GM12878 (cell line): ENCODE measurements at regions not wholly inside any gene's neighbourhood (a gene's known extent, or its start where the extent isn't known, plus 50 kb on each side); places are given as distances from the start of the nearest gene placed in this dataset.

Experiments used
- ATAC-seq: fragments of 200-7000 bp; cut with Tn5 transposase; 3 replicates; pipeline ENCODE4 v1.9.1; 2020; ENCODE audit warnings: mild to moderate bottlenecking, moderate library complexity
- BruUV-seq: library from RNA; stranded (reverse); fragments of 400-500 nt; replicated peaks from 2 replicates; lab custom pipeline; 2021; lab: Mats Ljungman, UMichigan
- CTCF ChIA-PET: fragments of 300-600 bp; sonication (Branson Sonifier 250); formaldehyde crosslinking; extraction: SDS; loops from one replicate; lab custom pipeline; 2021; ENCODE audit warnings: inconsistent platforms; lab: Yijun Ruan, JAX
- POLR2A ChIA-PET: fragments of 350-600 bp; formaldehyde crosslinking; extraction: SDS; loops from one replicate; lab custom pipeline; 2021; ENCODE audit warnings: inconsistent platforms; lab: Charles Lee
- RAD21 ChIA-PET: fragments of 300-600 bp; sonication (Branson Sonifier 250); formaldehyde crosslinking; loops from one replicate; lab custom pipeline; 2023; ENCODE audit warnings: antibody characterized with exemption; ENCODE audit not compliant: unreplicated experiment; lab: Charles Lee
- SMC1A ChIA-PET: fragments of 300-600 bp; sonication (Branson Sonifier 250); formaldehyde crosslinking; loops from one replicate; lab custom pipeline; 2023; ENCODE audit not compliant: unreplicated experiment, uncharacterized antibody; lab: Charles Lee
- DNase-seq: peaks from one replicate; pipeline ENCODE4 v3.0.0-alpha.2; 2011; ENCODE audit warnings: low read depth, low spot score
- FAIRE-seq: peaks from 3 replicates; lab custom pipeline; 2011; peaks lifted over from hg19 to GRCh38; lab: Jason Lieb, UNC
- H2AFZ ChIP-seq: 2 replicates; pipeline ENCODE4 v1.6.0; 2011; ENCODE audit warnings: low read depth, low read length, control low read depth; ENCODE audit not compliant: control insufficient read depth
- H3K27ac ChIP-seq: 2 replicates; pipeline ENCODE4 v1.5.1; 2011; ENCODE audit warnings: control low read depth; ENCODE audit not compliant: control insufficient read depth, insufficient read depth
- H3K27me3 ChIP-seq, 2 experiments: replicated peaks in 1 of 2; 2 replicates each; pipeline versions ENCODE4 v1.6.0 to v1.6.1; 2011; ENCODE audit warnings: low read length in 1 of 2; ENCODE audit not compliant: control insufficient read depth in 2 of 2, insufficient read depth in 2 of 2
- H3K36me3 ChIP-seq, 2 experiments: 2 replicates each; pipeline ENCODE4 v1.5.1; 2011; ENCODE audit warnings: low read length in 1 of 2; ENCODE audit not compliant: control insufficient read depth in 2 of 2, insufficient read depth in 2 of 2
- H3K4me1 ChIP-seq: 2 replicates; pipeline ENCODE4 v1.6.1; 2011; ENCODE audit warnings: mild to moderate bottlenecking, low read length, moderate library complexity, mixed read lengths; ENCODE audit not compliant: control insufficient read depth, insufficient read depth
- H3K4me2 ChIP-seq: 2 replicates; pipeline ENCODE4 v1.6.0; 2011; ENCODE audit warnings: control low read depth; ENCODE audit not compliant: control insufficient read depth, insufficient read depth
- H3K4me3 ChIP-seq: fragments of 200-600 bp; sonication (generic); 2 replicates; pipeline ENCODE4 v1.5.1; 2016
- H3K79me2 ChIP-seq: 2 replicates; pipeline ENCODE4 v1.6.0; 2011; ENCODE audit warnings: low read length; ENCODE audit not compliant: control insufficient read depth, insufficient read depth
- H3K9ac ChIP-seq: 2 replicates; pipeline ENCODE4 v1.8.0; 2011; ENCODE audit warnings: low read length, control low read depth, mixed read lengths; ENCODE audit not compliant: control insufficient read depth, insufficient read depth
- H3K9me3 ChIP-seq: replicated peaks from 3 replicates; pipeline ENCODE4 v1.5.1; 2011; ENCODE audit warnings: mild to moderate bottlenecking, low read length; ENCODE audit not compliant: control insufficient read depth, insufficient read depth
- H4K20me1 ChIP-seq: 2 replicates; pipeline ENCODE4 v1.6.0; 2011; ENCODE audit not compliant: control insufficient read depth, insufficient read depth
- FOXM1 ChIP-seq: IDR thresholded peaks from 2 replicates; pipeline ENCODE4 v1.6.1; 2012; ENCODE audit warnings: low read depth, mild to moderate bottlenecking, inconsistent platforms, low read length, moderate library complexity
- HCFC1 ChIP-seq: fragments of 150-350 bp; IDR thresholded peaks from 2 replicates; pipeline ENCODE4 v1.6.1; 2014; ENCODE audit warnings: low read length
- HDAC6 ChIP-seq: fragments of 200-600 bp; sonication (generic); IDR thresholded peaks from one replicate; pipeline ENCODE4 v1.8.0; 2017; ENCODE audit warnings: antibody characterized with exemption; ENCODE audit not compliant: unreplicated experiment
- HSF1 ChIP-seq: fragments of 150-350 bp; IDR thresholded peaks from 2 replicates; pipeline ENCODE4 v1.6.1; 2014; ENCODE audit warnings: mild to moderate bottlenecking, low read depth, low read length
- IKZF1 ChIP-seq: fragments of 450-650 bp; conservative IDR thresholded peaks from 2 replicates; pipeline ENCODE4 v1.6.1; 2017; ENCODE audit warnings: antibody characterized with exemption, mild to moderate bottlenecking
- JUND ChIP-seq: IDR thresholded peaks from 2 replicates; pipeline ENCODE4 v1.6.1; 2012; ENCODE audit warnings: low read depth, mild to moderate bottlenecking, low read length, improper control_type of control experiment, moderate library complexity
- PAX5 ChIP-seq: IDR thresholded peaks from 2 replicates; pipeline ENCODE4 v1.6.1; 2011; ENCODE audit warnings: low read depth, low read length, borderline replicate concordance
- ZNF24 ChIP-seq: fragments of 450-650 bp; IDR thresholded peaks from 2 replicates; pipeline ENCODE4 v1.6.1; 2017; ENCODE audit warnings: antibody characterized with exemption, mild to moderate bottlenecking
- ZNF687 ChIP-seq: fragments of 450-650 bp; IDR thresholded peaks from 2 replicates; pipeline ENCODE4 v1.6.1; 2017; ENCODE audit warnings: mild to moderate bottlenecking, moderate library complexity
- WGBS: methylation state at CpG from one replicate; pipeline ENCODE4 v1.1.6; 2016; ENCODE audit warnings: low lambda C conversion rate; ENCODE audit not compliant: insufficient replicate concordance, insufficient coverage; ENCODE audit errors: missing lambda C conversion rate; 5-methylcytosine and 5-hydroxymethylcytosine counted together
- in situ Hi-C: fragments of 300-500 bp; cut with MboI; formaldehyde crosslinking; loops from 9 replicates; pipeline ENCODE4 v1.14.3; 2018; ENCODE audit warnings: mixed read lengths
- intact Hi-C: fragments of 100-400 bp; cut with micrococcal nuclease; formaldehyde crosslinking; loops from one replicate; pipeline ENCODE4 v1.14.2; 2022; ENCODE audit not compliant: unreplicated experiment
- TF ChIP-seq, protein P1 (sequence below): fragments of 450-650 bp; IDR thresholded peaks from 2 replicates; pipeline ENCODE4 v1.6.1; 2017; ENCODE audit warnings: mild to moderate bottlenecking, moderate library complexity

DNA sequence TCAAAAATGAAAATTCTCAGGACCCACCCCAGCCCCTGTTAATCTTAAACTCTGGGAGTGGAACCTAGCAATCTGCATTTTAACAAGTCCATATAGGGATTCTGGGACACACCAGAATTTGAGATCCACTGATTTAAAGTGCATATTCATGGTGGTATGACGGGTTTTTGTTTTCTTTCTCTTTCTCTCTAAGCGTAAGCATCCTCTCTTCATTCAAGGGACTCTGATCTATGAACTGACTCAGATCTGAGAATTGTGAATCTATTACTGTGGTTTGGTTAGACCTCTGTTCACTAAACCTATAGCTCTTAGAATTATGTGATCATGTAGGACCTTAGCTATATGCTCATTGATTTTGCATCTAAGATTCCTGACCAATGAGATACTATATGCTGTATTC is 565.2 kb downstream of the CCDC171 start:
- no peaks in the 10 kb centered on the region; the same call in 2 of the 3 replicates for H3K9me3 ChIP-seq
- ChIA-PET SMC1A (no interaction called here), RAD21 (no interaction called here), CTCF (interaction anchor here (0.9 to 1.4 kb wide), 2 partner anchors 15 to 245 kb away, joined by 3 read pairs; no protein-coding TSS in a partner anchor)
- H3K4me3 ChIP-seq = no peak overlapping the region
- no peaks in the 10 kb centered on the region for H3K36me3 ChIP-seq
- WGBS = 29% methylated on average over 2 of the region's 2 CpGs
- no peak overlapping the region for H3K9ac ChIP-seq
- no peaks in the 10 kb centered on the region for H3K4me1 ChIP-seq
- no peaks in the 10 kb centered on the region for H3K27me3 ChIP-seq
- H3K4me2 ChIP-seq = no peak overlapping the region
- no peak for ATAC-seq
- H3K27ac ChIP-seq = no peak overlapping the region
- no peak overlapping the region for H2AFZ ChIP-seq
- intact Hi-C loops = no loop called here
- in situ Hi-C loops = no loop called here
- BruUV-seq = no TSS peak
- no peaks in the 10 kb centered on the region for H4K20me1 ChIP-seq
- TF ChIP-seq IKZF1 (no peak), ZNF24 (no peak), PAX5 (no peak), HCFC1 (no peak), FOXM1 (no peak), JUND (no peak), ZNF687 (no peak), HDAC6 (no peak), HSF1 (no peak)
- TF ChIP-seq, protein P1, sequence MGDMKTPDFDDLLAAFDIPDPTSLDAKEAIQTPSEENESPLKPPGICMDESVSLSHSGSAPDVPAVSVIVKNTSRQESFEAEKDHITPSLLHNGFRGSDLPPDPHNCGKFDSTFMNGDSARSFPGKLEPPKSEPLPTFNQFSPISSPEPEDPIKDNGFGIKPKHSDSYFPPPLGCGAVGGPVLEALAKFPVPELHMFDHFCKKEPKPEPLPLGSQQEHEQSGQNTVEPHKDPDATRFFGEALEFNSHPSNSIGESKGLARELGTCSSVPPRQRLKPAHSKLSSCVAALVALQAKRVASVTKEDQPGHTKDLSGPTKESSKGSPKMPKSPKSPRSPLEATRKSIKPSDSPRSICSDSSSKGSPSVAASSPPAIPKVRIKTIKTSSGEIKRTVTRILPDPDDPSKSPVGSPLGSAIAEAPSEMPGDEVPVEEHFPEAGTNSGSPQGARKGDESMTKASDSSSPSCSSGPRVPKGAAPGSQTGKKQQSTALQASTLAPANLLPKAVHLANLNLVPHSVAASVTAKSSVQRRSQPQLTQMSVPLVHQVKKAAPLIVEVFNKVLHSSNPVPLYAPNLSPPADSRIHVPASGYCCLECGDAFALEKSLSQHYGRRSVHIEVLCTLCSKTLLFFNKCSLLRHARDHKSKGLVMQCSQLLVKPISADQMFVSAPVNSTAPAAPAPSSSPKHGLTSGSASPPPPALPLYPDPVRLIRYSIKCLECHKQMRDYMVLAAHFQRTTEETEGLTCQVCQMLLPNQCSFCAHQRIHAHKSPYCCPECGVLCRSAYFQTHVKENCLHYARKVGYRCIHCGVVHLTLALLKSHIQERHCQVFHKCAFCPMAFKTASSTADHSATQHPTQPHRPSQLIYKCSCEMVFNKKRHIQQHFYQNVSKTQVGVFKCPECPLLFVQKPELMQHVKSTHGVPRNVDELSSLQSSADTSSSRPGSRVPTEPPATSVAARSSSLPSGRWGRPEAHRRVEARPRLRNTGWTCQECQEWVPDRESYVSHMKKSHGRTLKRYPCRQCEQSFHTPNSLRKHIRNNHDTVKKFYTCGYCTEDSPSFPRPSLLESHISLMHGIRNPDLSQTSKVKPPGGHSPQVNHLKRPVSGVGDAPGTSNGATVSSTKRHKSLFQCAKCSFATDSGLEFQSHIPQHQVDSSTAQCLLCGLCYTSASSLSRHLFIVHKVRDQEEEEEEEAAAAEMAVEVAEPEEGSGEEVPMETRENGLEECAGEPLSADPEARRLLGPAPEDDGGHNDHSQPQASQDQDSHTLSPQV = no peak
- TF ChIP-seq, all 136 proteins: peak for 0
- FAIRE-seq (no peak), DNase-seq (no peak)
- POLR2A ChIA-PET = no interaction called here
- H3K79me2 ChIP-seq = no peaks in the 10 kb centered on the region
